ENCODE measurements at regions not wholly inside any gene's neighbourhood (a gene's known extent, or its start where the extent isn't known, plus 50 kb on each side); places are given as distances from the start of the nearest gene placed in this dataset.

- DNase-seq (ENCODE audit: low read depth in 4 of 4, low spot score in 3 of 4) = no peak
Measured at GRCh38 chr4:186017801-186018200, 51.2 kb upstream of the TLR3 start.

GRCh38 chr4:186018261-186018660 lies 50.7 kb upstream of the TLR3 start:
- no peak for DNase-seq (ENCODE audit: low read depth in 4 of 4, low spot score in 3 of 4)

- DNase-seq (ENCODE audit: low read depth in 4 of 4, low spot score in 3 of 4) = no peak
Measured at GRCh38 chr4:186018784-186019183, 50.2 kb upstream of the TLR3 start.
